PC-9 (cell line): ENCODE measurements at regions not wholly inside any gene's neighbourhood (a gene's known extent, or its start where the extent isn't known, plus 50 kb on each side); places are given as distances from the start of the nearest gene placed in this dataset.

Experiments used
- EZH2 ChIP-seq: fragments of 200-600 bp; sonication (generic); IDR thresholded peaks from 2 replicates; pipeline ENCODE4 v1.8.0; 2017; ENCODE audit warnings: antibody characterized with exemption, low read depth
- TF ChIP-seq, protein P1 (sequence below): fragments of 200-600 bp; sonication (generic); conservative IDR thresholded peaks from 2 replicates; pipeline ENCODE4 v1.6.1; 2017; ENCODE audit warnings: mixed run types, antibody characterized with exemption, mild to moderate bottlenecking, moderate library complexity

DNA sequence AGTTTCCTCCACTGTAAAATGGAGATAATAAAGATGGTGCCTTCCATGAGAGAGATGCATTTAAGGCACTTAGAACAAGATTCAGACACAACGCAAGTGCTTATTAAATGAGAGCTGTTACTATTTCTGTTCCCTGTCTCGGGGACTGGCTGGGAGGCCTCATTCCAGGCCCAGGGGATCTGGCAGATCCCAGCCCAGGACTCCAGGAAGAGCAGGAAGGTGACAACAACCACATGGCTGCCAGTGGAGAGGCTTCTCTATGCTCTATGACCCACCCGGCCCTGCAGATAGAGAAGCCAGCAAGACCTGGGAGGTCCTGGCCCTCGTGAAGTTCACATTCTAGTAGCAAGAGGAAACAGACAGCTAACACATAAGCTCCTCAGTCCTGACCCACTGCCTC is 175.5 kb downstream of the ACTL8 start:
- TF ChIP-seq, protein P1, sequence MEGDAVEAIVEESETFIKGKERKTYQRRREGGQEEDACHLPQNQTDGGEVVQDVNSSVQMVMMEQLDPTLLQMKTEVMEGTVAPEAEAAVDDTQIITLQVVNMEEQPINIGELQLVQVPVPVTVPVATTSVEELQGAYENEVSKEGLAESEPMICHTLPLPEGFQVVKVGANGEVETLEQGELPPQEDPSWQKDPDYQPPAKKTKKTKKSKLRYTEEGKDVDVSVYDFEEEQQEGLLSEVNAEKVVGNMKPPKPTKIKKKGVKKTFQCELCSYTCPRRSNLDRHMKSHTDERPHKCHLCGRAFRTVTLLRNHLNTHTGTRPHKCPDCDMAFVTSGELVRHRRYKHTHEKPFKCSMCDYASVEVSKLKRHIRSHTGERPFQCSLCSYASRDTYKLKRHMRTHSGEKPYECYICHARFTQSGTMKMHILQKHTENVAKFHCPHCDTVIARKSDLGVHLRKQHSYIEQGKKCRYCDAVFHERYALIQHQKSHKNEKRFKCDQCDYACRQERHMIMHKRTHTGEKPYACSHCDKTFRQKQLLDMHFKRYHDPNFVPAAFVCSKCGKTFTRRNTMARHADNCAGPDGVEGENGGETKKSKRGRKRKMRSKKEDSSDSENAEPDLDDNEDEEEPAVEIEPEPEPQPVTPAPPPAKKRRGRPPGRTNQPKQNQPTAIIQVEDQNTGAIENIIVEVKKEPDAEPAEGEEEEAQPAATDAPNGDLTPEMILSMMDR, result no peak
- TF ChIP-seq EZH2, result no peak
